Retinal pigment epithelial cell (primary cell): ENCODE measurements at regions not wholly inside any gene's neighbourhood (a gene's known extent, or its start where the extent isn't known, plus 50 kb on each side); places are given as distances from the start of the nearest gene placed in this dataset.

ENCODE experiments used
- DNase-seq: peaks from one replicate; pipeline ENCODE4 v3.0.0-alpha.2; 2010; ENCODE audit warnings: low read depth
- H3K4me3 ChIP-seq: 2 replicates; pipeline ENCODE4 v1.5.1; 2011; ENCODE audit warnings: mild to moderate bottlenecking, low read length, control low read depth, moderate library complexity
- CTCF ChIP-seq: conservative IDR thresholded peaks from 2 replicates; pipeline ENCODE4 v1.5.1; 2011; ENCODE audit warnings: low read depth, low read length, control low read depth, inconsistent platforms

- no peak for TF ChIP-seq CTCF
- no peak for DNase-seq
- H3K4me3 ChIP-seq, result no peak overlapping the region
These were observed 51.0 kb upstream of the PRB2 start for GRCh38 chr12:11446372-11446771.

GRCh38 chr12:11457996-11458645 is 62.8 kb upstream of the PRB2 start:
- H3K4me3 ChIP-seq, result no peak overlapping the region
- no peak for DNase-seq
- TF ChIP-seq CTCF, result no peak

GRCh38 chr12:11460343-11461023 is 65.1 kb upstream of the PRB2 start:
- DNase-seq, result no peak
- H3K4me3 ChIP-seq, result no peak overlapping the region
- TF ChIP-seq CTCF, result no peak

GRCh38 chr12:11461433-11461832 is 66.1 kb upstream of the PRB2 start:
- DNase-seq, result no peak
- no peak overlapping the region for H3K4me3 ChIP-seq
- no peak for TF ChIP-seq CTCF

- no peak for TF ChIP-seq CTCF
- H3K4me3 ChIP-seq, result no peak overlapping the region
- DNase-seq, result no peak
These were observed 81.7 kb upstream of the PRB2 start for GRCh38 chr12:11477110-11477509.

- no peak for TF ChIP-seq CTCF
- no peak for DNase-seq
- H3K4me3 ChIP-seq, result no peak overlapping the region
These were observed 87.6 kb upstream of the PRB2 start for GRCh38 chr12:11482955-11483354.
